Neural cell (in vitro differentiated cells): ENCODE measurements at regions not wholly inside any gene's neighbourhood (a gene's known extent, or its start where the extent isn't known, plus 50 kb on each side); places are given as distances from the start of the nearest gene placed in this dataset.

ENCODE experiments used
- CTCF ChIP-seq: fragments of 450-650 bp; IDR thresholded peaks from 2 replicates; pipeline ENCODE4 v1.5.1; 2014; ENCODE audit warnings: antibody characterized with exemption, mild to moderate bottlenecking, moderate library complexity; ENCODE audit not compliant: poor library complexity, severe bottlenecking
- EP300 ChIP-seq: fragments of 450-650 bp; conservative IDR thresholded peaks from 2 replicates; pipeline ENCODE4 v1.6.1; 2014; ENCODE audit warnings: antibody characterized with exemption, mild to moderate bottlenecking, moderate library complexity; ENCODE audit not compliant: poor library complexity, severe bottlenecking
- EZH2 ChIP-seq: fragments of 200-600, 300-800 bp; shearing (Covaris generic), sonication (generic); IDR thresholded peaks from 2 replicates; pipeline ENCODE4 v1.6.1; 2014; ENCODE audit warnings: antibody characterized with exemption, low read length, borderline replicate concordance, mild to moderate bottlenecking; ENCODE audit not compliant: insufficient read depth, poor library complexity, severe bottlenecking
- POLR2AphosphoS5 ChIP-seq: IDR thresholded peaks from 2 replicates; pipeline ENCODE4 v1.6.1; 2012
- RAD21 ChIP-seq: fragments of 450-650 bp; conservative IDR thresholded peaks from 2 replicates; pipeline ENCODE4 v1.6.1; 2014; ENCODE audit warnings: antibody characterized with exemption, mild to moderate bottlenecking, moderate library complexity
- TAF1 ChIP-seq: IDR thresholded peaks from 2 replicates; pipeline ENCODE4 v1.6.1; 2012; ENCODE audit warnings: low read depth

GRCh38 chr5:155353231-155353630 is 339.7 kb downstream of the KIF4B start:
- no peak for TF ChIP-seq CTCF
- TF ChIP-seq EP300 = no peak
- TF ChIP-seq RAD21 = no peak
- TF ChIP-seq EZH2 = no peak
- TF ChIP-seq TAF1 = no peak
- no peak for TF ChIP-seq POLR2AphosphoS5
